ENCODE measurements at regions not wholly inside any gene's neighbourhood (a gene's known extent, or its start where the extent isn't known, plus 50 kb on each side); places are given as distances from the start of the nearest gene placed in this dataset.

- H3K27me3 ChIP-seq: no peaks in the 10 kb centered on the region
- TF ChIP-seq CTCF (IDR thresholded peaks at IDR 0.05): no peak
- TF ChIP-seq POLR2AphosphoS5 (IDR thresholded peaks at IDR 0.05): no peak
- TF ChIP-seq POLR2A (IDR thresholded peaks at IDR 0.05): no peak
- TF ChIP-seq EP300 (IDR thresholded peaks at IDR 0.05): no peak
- WGBS, 2 donors: 42 to 54% methylated on average over 2 of the region's 2 CpGs
Measured at GRCh38 chr3:96712792-96713191, 101.6 kb upstream of the EPHA6 start.

GRCh38 chr3:96719921-96720320, 94.5 kb upstream of the EPHA6 start:
- no peaks in the 10 kb centered on the region for H3K36me3 ChIP-seq
- H3K27me3 ChIP-seq: no peaks in the 10 kb centered on the region
- no peaks in the 10 kb centered on the region for H3K4me1 ChIP-seq
- no peak overlapping the region for H3K4me3 ChIP-seq
- H3K27ac ChIP-seq: no peak overlapping the region
- no peak for DNase-seq
- H3K9me3 ChIP-seq: no peaks in the 10 kb centered on the region
- no peak for ATAC-seq (ENCODE audit: low FRiP score in 2 of 2)
- WGBS, 2 donors: 70 to 74% methylated on average over 3 of the region's 3 CpGs
- no peak for TF ChIP-seq POLR2AphosphoS5 (IDR thresholded peaks at IDR 0.05)
- TF ChIP-seq EP300 (IDR thresholded peaks at IDR 0.05): no peak
- no peak for TF ChIP-seq POLR2A (IDR thresholded peaks at IDR 0.05)
- no peak for TF ChIP-seq CTCF (IDR thresholded peaks at IDR 0.05)

More at GRCh38 chr3:96712792-96713191, 101.6 kb upstream of the EPHA6 start:
- Histone ChIP-seq H3K9me3 (no peaks in the 10 kb centered on the region), H3K27ac (no peak overlapping the region), H3K4me1 (no peaks in the 10 kb centered on the region), H3K4me3 (no peak overlapping the region), H3K36me3 (no peaks in the 10 kb centered on the region)
- ATAC-seq (ENCODE audit: low FRiP score in 2 of 2): no peak
- DNase-seq: no peak

DNA sequence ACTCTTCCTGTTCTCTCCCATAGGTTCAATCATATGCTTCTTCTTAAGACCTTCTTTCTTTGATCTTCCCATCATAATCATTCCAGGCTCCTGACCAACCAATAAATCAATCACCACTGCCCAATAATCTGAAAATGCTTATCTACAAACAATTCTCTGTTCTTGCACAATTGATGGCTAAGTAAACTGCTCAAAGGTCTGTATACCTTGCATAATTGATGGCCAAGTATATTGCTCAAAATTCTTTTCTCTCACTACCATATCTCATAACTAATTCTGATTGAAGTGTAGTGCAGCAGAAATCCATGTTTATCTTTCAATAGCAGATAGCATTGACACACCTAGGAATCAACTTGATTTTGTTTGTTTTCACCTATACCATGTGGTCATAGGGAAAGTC, 83.4 kb upstream of the EPHA6 start:
- Histone ChIP-seq H3K4me1 (no peaks in the 10 kb centered on the region), H3K27ac (no peak overlapping the region), H3K4me3 (no peak overlapping the region), H3K27me3 (no peaks in the 10 kb centered on the region), H3K36me3 (no peaks in the 10 kb centered on the region), H3K9me3 (no peaks in the 10 kb centered on the region)
- ATAC-seq (ENCODE audit: low FRiP score in 2 of 2) (no peak), DNase-seq (no peak)
- TF ChIP-seq POLR2AphosphoS5 (IDR thresholded peaks at IDR 0.05): no peak
- no peak for TF ChIP-seq CTCF (IDR thresholded peaks at IDR 0.05)
- TF ChIP-seq POLR2A (IDR thresholded peaks at IDR 0.05): no peak

DNA sequence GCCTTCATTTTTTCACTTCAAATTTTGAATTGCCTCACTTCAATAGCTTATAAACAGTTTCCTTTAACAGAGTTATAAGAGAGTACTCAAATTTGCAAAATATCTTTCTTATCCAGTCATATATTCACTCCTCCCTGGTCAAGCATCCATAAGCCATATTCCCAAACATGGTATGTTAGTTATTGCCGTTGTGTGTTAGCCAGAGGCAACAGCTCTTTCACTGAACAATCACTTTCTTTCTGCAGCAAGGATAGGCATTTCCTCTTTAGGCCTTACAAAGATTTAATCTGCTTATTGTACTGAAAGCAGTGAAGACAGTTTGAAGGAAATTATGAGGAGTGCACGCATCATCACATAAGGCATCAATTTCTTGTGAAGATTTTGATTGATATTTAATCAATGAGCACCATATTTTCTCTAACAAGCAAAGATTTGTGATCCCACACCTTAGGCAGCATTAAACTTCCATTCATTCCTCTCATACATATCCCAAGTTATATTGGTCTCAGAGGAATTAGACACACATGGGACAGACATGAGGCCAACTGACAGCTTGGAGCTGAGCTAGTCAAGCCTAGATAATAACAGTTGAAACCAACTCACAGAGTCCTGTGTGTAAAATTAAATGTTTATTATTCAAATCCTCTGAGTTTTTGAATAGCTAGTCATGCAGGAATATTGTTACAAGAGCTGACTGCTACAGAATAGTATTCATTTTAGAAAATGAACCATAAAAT, 80.0 kb upstream of the EPHA6 start:
- no peak for ATAC-seq (ENCODE audit: low FRiP score in 2 of 2)
- no peaks in the 10 kb centered on the region for H3K9me3 ChIP-seq
- H3K4me3 ChIP-seq: no peak overlapping the region
- no peaks in the 10 kb centered on the region for H3K4me1 ChIP-seq
- no peaks in the 10 kb centered on the region for H3K36me3 ChIP-seq
- H3K27ac ChIP-seq: no peak overlapping the region
- no peak for TF ChIP-seq POLR2A (IDR thresholded peaks at IDR 0.05)
- TF ChIP-seq EP300 (IDR thresholded peaks at IDR 0.05): no peak
- TF ChIP-seq POLR2AphosphoS5 (IDR thresholded peaks at IDR 0.05): no peak
- no peak for TF ChIP-seq CTCF (IDR thresholded peaks at IDR 0.05)
- DNase-seq: no peak
- H3K27me3 ChIP-seq: no peaks in the 10 kb centered on the region
- 67% methylated on average over 2 of the region's 2 CpGs for whole genome bisulfite sequencing, 2 donors

DNA sequence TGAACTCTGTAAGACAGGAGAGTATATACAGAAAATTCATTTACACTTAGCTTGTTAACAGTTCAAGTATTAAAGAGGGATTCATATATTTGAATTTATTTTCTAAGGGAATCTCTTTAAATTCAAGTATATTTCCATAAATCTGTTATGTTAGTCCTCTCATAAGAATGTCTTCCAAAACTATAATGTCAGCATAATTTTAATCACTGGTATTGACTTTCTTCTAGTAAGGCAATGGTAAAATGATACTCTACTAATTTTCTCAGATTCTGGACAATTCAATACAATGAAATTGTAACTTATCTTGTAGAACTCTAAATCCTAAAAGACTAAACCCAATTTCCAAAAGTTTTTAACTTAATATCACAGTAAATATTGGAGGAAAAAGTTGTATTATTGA, 66.3 kb upstream of the EPHA6 start:
- no peak for TF ChIP-seq EP300 (IDR thresholded peaks at IDR 0.05)
- no peak for TF ChIP-seq POLR2AphosphoS5 (IDR thresholded peaks at IDR 0.05)
- no peak for TF ChIP-seq CTCF (IDR thresholded peaks at IDR 0.05)
- no peak for TF ChIP-seq POLR2A (IDR thresholded peaks at IDR 0.05)
- H3K27me3 ChIP-seq: no peaks in the 10 kb centered on the region
- peaks cover 0 to 9% (median 1%) of the 10 kb centered on the region in 4 donors for H3K9me3 ChIP-seq
- no peak overlapping the region for H3K27ac ChIP-seq
- H3K4me1 ChIP-seq: no peaks in the 10 kb centered on the region
- H3K4me3 ChIP-seq: no peak overlapping the region
- ATAC-seq (ENCODE audit: low FRiP score in 2 of 2) (no peak), DNase-seq (no peak)
- H3K36me3 ChIP-seq: no peaks in the 10 kb centered on the region

Measured in upper lobe of left lung (tissue), 6 donors.